MCF 10A (cell line): ENCODE measurements at regions not wholly inside any gene's neighbourhood (a gene's known extent, or its start where the extent isn't known, plus 50 kb on each side); places are given as distances from the start of the nearest gene placed in this dataset.

Experiments
- BruUV-seq: library from RNA; stranded (reverse); fragments of 400-500 nt; replicated peaks from 2 replicates; lab custom pipeline; 2021; lab: Mats Ljungman, UMichigan
- CTCF ChIA-PET: fragments of 300-600 bp; sonication (Branson Sonifier 250); formaldehyde crosslinking; extraction: SDS; loops from one replicate; lab custom pipeline; 2021; ENCODE audit warnings: antibody characterized with exemption, inconsistent platforms; lab: Yijun Ruan, JAX
- POLR2A ChIA-PET: fragments of 300-600, 350-650 bp; sonication (Branson Sonifier 250); formaldehyde crosslinking; extraction: SDS; loops from one replicate; lab custom pipeline; 2020; ENCODE audit warnings: antibody characterized with exemption, inconsistent platforms; lab: Yijun Ruan, JAX
- DNase-seq: peaks from one replicate; pipeline ENCODE4 v3.0.0-alpha.2; 2018; ENCODE audit not compliant: unreplicated experiment
- H3K27ac Mint-ChIP-seq: one replicate; pipeline ENCODE4 v1.8.0; 2022; ENCODE audit warnings: mild to moderate bottlenecking, low read depth, mixed read lengths; ENCODE audit not compliant: unreplicated experiment
- H3K27me3 Mint-ChIP-seq: one replicate; pipeline ENCODE4 v1.8.0; 2022; ENCODE audit warnings: mixed read lengths; ENCODE audit not compliant: insufficient read depth, unreplicated experiment
- H3K36me3 Mint-ChIP-seq: one replicate; pipeline ENCODE4 v1.8.0; 2022; ENCODE audit warnings: mild to moderate bottlenecking, moderate library complexity, mixed read lengths; ENCODE audit not compliant: insufficient read depth, unreplicated experiment
- H3K4me1 Mint-ChIP-seq: one replicate; pipeline ENCODE4 v1.8.0; 2022; ENCODE audit warnings: mixed read lengths; ENCODE audit not compliant: insufficient read depth, unreplicated experiment
- H3K4me3 Mint-ChIP-seq: one replicate; pipeline ENCODE4 v1.8.0; 2022; ENCODE audit warnings: mild to moderate bottlenecking, moderate library complexity, mixed read lengths; ENCODE audit not compliant: unreplicated experiment
- H3K9me3 Mint-ChIP-seq: one replicate; pipeline ENCODE4 v1.8.0; 2022; ENCODE audit warnings: mixed read lengths; ENCODE audit not compliant: unreplicated experiment
- CTCF ChIP-seq: fragments of 200-600 bp; IDR thresholded peaks from one replicate; pipeline ENCODE4 v1.8.0; 2022; ENCODE audit warnings: antibody characterized with exemption, mild to moderate bottlenecking; ENCODE audit not compliant: unreplicated experiment
- intact Hi-C: fragments of 100-400 bp; cut with micrococcal nuclease; formaldehyde crosslinking; loops from 2 replicates; pipeline ENCODE4 v1.14.1; 2022

- peaks cover 34% of the 10 kb centered on the region for H3K27me3 Mint-ChIP-seq
- no peak for TF ChIP-seq CTCF
- BruUV-seq: no TSS peak
- H3K4me1 Mint-ChIP-seq: peaks cover 7% of the 10 kb centered on the region
- H3K27ac Mint-ChIP-seq: no peak overlapping the region
- H3K9me3 Mint-ChIP-seq: no peaks in the 10 kb centered on the region
- no peak overlapping the region for H3K4me3 Mint-ChIP-seq
- intact Hi-C loops: loop anchor here (10.0 kb wide), 1 partner anchor 433 kb away; no protein-coding TSS in a partner anchor
- no peak for DNase-seq
- no peaks in the 10 kb centered on the region for H3K36me3 Mint-ChIP-seq
- POLR2A ChIA-PET: no interaction called here
- CTCF ChIA-PET: no interaction called here
Observed at GRCh38 chr3:13211605-13212210, 138.5 kb upstream of the IQSEC1 start.

- ChIA-PET CTCF (interaction anchor here (0.6 kb wide), 1 partner anchor 113 kb away, joined by 4 read pairs; no protein-coding TSS in a partner anchor), POLR2A (no interaction called here)
- Mint-ChIP-seq H3K4me1 (no peaks in the 10 kb centered on the region), H3K36me3 (no peaks in the 10 kb centered on the region), H3K4me3 (no peak overlapping the region), H3K27me3 (peaks cover 47% of the 10 kb centered on the region), H3K27ac (no peak overlapping the region), H3K9me3 (no peaks in the 10 kb centered on the region)
- no peak for TF ChIP-seq CTCF
- intact Hi-C loops: loop anchor here (10.0 kb wide), 1 partner anchor 434 kb away; no protein-coding TSS in a partner anchor
- DNase-seq: no peak
- no TSS peak for BruUV-seq
Observed at GRCh38 chr3:13210221-13210975, 137.2 kb upstream of the IQSEC1 start.

- H3K9me3 Mint-ChIP-seq: no peaks in the 10 kb centered on the region
- ChIA-PET CTCF (no interaction called here), POLR2A (no interaction called here)
- intact Hi-C loops: no loop called here
- no TSS peak for BruUV-seq
- H3K4me1 Mint-ChIP-seq: no peaks in the 10 kb centered on the region
- H3K27ac Mint-ChIP-seq: no peak overlapping the region
- no peak for TF ChIP-seq CTCF
- peaks cover 55% of the 10 kb centered on the region for H3K27me3 Mint-ChIP-seq
- no peaks in the 10 kb centered on the region for H3K36me3 Mint-ChIP-seq
- DNase-seq: no peak
- H3K4me3 Mint-ChIP-seq: no peak overlapping the region
Observed at GRCh38 chr3:13209634-13209997, 136.4 kb upstream of the IQSEC1 start.
